ENCODE measurements at regions not wholly inside any gene's neighbourhood (a gene's known extent, or its start where the extent isn't known, plus 50 kb on each side); places are given as distances from the start of the nearest gene placed in this dataset.

DNA sequence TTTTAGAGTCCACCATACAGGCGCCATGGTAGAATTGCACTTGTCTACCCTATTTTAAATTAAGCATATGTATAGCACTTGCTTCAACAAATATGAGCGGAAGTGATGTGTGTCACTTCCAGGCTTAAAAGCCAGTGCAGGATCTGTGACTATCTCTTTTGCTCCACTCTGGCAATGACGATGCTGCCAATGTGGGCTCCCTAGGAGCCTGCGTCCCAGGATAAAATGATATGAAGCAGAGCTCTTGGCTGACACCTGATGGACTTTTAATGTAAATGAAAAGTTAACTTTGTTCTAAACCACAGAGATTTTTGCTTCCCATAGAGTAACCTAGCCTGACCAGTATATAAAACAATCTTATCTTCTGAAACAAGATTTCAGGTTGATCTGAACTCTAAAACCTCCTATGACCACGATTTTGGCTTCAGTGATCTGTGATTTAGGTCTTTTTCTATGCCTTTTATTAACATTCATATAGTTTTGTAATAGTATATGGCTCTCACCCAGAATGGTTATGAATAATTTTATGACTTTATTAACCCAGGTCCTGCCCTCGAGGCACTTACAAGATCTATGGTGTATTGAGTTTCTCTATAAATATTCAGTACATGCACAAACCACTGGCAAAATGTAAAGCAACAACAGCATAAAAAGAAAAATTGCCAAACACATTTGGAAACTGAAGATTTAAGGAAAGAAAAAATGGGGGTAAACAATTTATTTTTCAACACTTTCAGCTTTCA is 422.5 kb upstream of the PIK3C3 start:
- peak; percentile 11 for DNase-seq (ENCODE audit: low read depth)
- H3K4me3 ChIP-seq (ENCODE audit: low read depth, low read length), result no peak overlapping the region
- TF ChIP-seq, protein P1, sequence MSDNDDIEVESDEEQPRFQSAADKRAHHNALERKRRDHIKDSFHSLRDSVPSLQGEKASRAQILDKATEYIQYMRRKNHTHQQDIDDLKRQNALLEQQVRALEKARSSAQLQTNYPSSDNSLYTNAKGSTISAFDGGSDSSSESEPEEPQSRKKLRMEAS (IDR thresholded peaks at IDR 0.05; ENCODE audit: low read depth, low read length), result no peak
- TF ChIP-seq MYC (IDR thresholded peaks at IDR 0.05; ENCODE audit: low read depth, low read length) (no peak), POLR2A (IDR thresholded peaks at IDR 0.05; ENCODE audit: extremely low read depth, insufficient read length) (no peak)
- TF ChIP-seq, protein P2, sequence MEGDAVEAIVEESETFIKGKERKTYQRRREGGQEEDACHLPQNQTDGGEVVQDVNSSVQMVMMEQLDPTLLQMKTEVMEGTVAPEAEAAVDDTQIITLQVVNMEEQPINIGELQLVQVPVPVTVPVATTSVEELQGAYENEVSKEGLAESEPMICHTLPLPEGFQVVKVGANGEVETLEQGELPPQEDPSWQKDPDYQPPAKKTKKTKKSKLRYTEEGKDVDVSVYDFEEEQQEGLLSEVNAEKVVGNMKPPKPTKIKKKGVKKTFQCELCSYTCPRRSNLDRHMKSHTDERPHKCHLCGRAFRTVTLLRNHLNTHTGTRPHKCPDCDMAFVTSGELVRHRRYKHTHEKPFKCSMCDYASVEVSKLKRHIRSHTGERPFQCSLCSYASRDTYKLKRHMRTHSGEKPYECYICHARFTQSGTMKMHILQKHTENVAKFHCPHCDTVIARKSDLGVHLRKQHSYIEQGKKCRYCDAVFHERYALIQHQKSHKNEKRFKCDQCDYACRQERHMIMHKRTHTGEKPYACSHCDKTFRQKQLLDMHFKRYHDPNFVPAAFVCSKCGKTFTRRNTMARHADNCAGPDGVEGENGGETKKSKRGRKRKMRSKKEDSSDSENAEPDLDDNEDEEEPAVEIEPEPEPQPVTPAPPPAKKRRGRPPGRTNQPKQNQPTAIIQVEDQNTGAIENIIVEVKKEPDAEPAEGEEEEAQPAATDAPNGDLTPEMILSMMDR (IDR thresholded peaks at IDR 0.05; ENCODE audit: low read depth, low read length), result no peak

DNA sequence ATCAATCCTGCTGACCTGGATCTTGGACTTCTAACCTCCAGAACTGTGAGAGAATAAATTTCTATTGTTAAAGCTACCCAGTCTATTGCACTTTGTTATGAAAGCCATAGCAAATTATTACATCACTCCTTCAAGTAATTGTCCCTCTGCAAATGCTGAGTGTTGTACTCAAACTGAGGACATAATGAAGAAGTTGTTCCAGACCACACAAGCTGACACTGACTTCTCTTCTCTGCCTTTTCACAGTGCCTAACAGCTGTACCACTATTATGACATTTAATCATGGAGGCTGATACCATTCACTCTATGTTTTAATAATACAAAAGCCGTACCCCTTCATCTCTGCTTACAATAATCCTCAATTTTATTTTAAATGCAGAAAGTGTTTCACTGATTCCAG is 424.1 kb upstream of the PIK3C3 start:
- DNase-seq (ENCODE audit: low read depth), result no peak
- no peak overlapping the region for H3K4me3 ChIP-seq (ENCODE audit: low read depth, low read length)
- TF ChIP-seq, protein P1 (IDR thresholded peaks at IDR 0.05; ENCODE audit: low read depth, low read length), result no peak
- no peak for TF ChIP-seq POLR2A (IDR thresholded peaks at IDR 0.05; ENCODE audit: extremely low read depth, insufficient read length)
- TF ChIP-seq, protein P2 (IDR thresholded peaks at IDR 0.05; ENCODE audit: low read depth, low read length), result no peak
- TF ChIP-seq MYC (IDR thresholded peaks at IDR 0.05; ENCODE audit: low read depth, low read length), result no peak

DNA sequence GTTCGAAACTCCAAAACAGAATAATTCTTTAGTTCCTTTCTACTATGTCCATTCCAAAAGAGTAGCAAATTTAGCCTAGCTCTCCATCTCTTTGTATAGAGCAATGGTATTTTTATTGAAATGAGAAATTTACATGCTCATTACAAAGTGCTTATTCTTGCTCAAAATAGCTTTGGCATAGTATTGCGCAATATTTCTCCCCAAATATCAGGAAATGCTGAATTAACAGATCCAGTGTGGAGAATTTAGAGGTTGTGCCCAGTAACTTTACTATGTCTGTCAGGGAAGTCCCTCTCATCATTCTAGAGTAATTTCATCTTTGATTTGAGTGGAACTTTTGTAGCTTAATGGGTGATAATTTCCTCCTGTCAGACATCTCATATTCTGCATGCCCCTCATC is 425.9 kb upstream of the PIK3C3 start:
- H3K4me3 ChIP-seq (ENCODE audit: low read depth, low read length), result no peak overlapping the region
- no peak for TF ChIP-seq MYC (IDR thresholded peaks at IDR 0.05; ENCODE audit: low read depth, low read length)
- TF ChIP-seq POLR2A (IDR thresholded peaks at IDR 0.05; ENCODE audit: extremely low read depth, insufficient read length), result no peak
- no peak for DNase-seq (ENCODE audit: low read depth)

DNA sequence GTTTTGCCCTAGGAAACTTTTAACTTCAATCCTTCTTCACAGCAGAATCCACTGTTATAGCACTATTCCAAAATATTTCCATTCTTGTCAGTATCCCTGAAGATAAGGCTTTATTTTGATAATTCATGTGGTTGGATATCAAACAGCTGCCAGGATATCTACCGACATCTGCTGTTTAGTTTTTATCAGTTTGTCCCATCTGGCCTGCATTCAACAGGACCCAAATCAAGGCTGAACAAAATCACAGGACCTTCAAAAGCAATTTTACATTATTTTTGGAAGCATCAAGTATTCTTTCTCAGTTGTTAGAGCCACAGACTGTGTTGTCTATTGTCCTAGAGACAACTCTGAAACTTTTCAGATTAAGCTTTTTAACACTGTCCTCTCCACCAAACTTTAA is 429.0 kb upstream of the PIK3C3 start:
- TF ChIP-seq MYC (IDR thresholded peaks at IDR 0.05; ENCODE audit: low read depth, low read length), result no peak
- TF ChIP-seq, protein P1 (IDR thresholded peaks at IDR 0.05; ENCODE audit: low read depth, low read length), result no peak
- TF ChIP-seq, protein P2 (IDR thresholded peaks at IDR 0.05; ENCODE audit: low read depth, low read length), result no peak
- TF ChIP-seq POLR2A (IDR thresholded peaks at IDR 0.05; ENCODE audit: extremely low read depth, insufficient read length), result no peak
- no peak for DNase-seq (ENCODE audit: low read depth)
- no peak overlapping the region for H3K4me3 ChIP-seq (ENCODE audit: low read depth, low read length)

DNA sequence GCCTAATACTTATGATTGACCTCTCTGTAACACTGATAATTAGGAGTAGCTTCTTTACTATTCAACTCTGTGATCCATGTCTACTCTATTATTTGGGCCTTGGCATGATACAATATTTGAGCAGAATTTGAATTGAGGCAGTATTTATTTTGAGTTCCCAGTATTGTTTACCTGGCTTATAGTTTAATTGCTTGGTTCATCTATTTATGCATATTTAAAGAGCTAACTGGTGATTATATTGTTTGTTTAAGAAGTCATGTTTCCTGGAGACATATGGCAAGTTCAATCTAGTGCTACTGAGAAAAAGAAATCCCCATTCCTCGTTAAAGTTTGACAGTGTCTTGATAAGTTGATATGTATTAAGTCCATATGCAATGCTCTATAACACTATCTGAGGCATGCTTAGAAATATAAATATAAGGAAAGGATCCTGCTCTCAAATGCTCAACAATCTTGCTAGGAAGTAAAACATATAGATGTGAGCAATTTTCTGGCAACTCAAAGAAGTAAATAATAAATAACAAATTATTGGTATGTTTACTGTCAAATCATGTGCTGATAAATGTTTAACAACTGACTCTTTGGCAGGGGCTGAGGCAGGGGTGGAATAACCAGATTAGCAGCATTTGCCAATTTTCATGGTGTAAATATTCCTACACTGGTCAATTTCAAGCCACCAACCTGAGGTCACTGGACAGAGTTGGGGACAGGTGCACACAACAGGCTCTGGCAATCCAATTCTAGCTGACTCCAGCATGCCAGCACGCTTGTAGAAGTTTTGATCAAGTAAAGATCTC is 430.2 kb upstream of the PIK3C3 start:
- no peak overlapping the region for H3K4me3 ChIP-seq (ENCODE audit: low read depth, low read length)
- no peak for TF ChIP-seq MYC (IDR thresholded peaks at IDR 0.05; ENCODE audit: low read depth, low read length)
- TF ChIP-seq, protein P1 (IDR thresholded peaks at IDR 0.05; ENCODE audit: low read depth, low read length), result no peak
- no peak for TF ChIP-seq POLR2A (IDR thresholded peaks at IDR 0.05; ENCODE audit: extremely low read depth, insufficient read length)
- no peak for DNase-seq (ENCODE audit: low read depth)

DNA sequence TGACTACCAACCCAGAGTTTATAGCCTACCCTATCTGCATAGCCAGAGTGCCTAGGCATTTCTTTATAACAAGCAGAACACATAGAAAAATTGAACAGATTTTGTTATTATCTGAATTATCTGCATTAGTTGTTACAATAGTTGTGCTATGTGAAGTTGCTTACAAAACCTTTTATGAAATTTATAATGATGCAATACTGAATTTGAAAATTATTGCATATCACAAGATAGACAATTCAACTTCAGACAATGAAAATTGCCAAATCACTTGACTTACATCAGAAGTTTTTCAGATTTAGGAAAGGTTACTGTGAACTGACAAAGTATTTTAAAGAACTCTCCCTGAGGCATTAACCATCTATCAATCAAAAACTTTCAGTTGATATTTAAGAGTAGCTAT is 437.9 kb upstream of the PIK3C3 start:
- TF ChIP-seq, protein P2 (IDR thresholded peaks at IDR 0.05; ENCODE audit: low read depth, low read length), result no peak
- TF ChIP-seq, protein P1 (IDR thresholded peaks at IDR 0.05; ENCODE audit: low read depth, low read length), result no peak
- no peak for TF ChIP-seq POLR2A (IDR thresholded peaks at IDR 0.05; ENCODE audit: extremely low read depth, insufficient read length)
- TF ChIP-seq MYC (IDR thresholded peaks at IDR 0.05; ENCODE audit: low read depth, low read length), result no peak
- no peak overlapping the region for H3K4me3 ChIP-seq (ENCODE audit: low read depth, low read length)

More for the DNA sequence above, 437.9 kb upstream of the PIK3C3 start:
- no peak for DNase-seq (ENCODE audit: low read depth)
